OCI-LY3 (cell line): ENCODE measurements at regions not wholly inside any gene's neighbourhood (a gene's known extent, or its start where the extent isn't known, plus 50 kb on each side); places are given as distances from the start of the nearest gene placed in this dataset.

Experiments used
- H2AFZ ChIP-seq: fragments of 200-600, 300-600 bp; shearing (Covaris generic); 2 replicates; pipeline ENCODE4 v1.6.0; 2014; ENCODE audit warnings: antibody characterized with exemption, low read depth, low read length
- H3K27ac ChIP-seq: fragments of 200-600, 300-600 bp; sonication (generic); 2 replicates; pipeline ENCODE4 v1.5.1; 2014; ENCODE audit warnings: mild to moderate bottlenecking, low read length, moderate library complexity, mixed read lengths
- H3K27me3 ChIP-seq: fragments of 200-600, 300-600 bp; sonication (generic); 2 replicates; pipeline ENCODE4 v1.6.1; 2014; ENCODE audit warnings: low read depth, low read length, mixed read lengths
- H3K36me3 ChIP-seq: fragments of 200-600, 300-600 bp; sonication (generic); replicated peaks from 2 replicates; pipeline ENCODE3; 2014; ENCODE audit warnings: low read depth, low read length, mixed read lengths
- H3K4me1 ChIP-seq: fragments of 300-600, 200-600 bp; sonication (generic); 2 replicates; pipeline ENCODE4 v1.6.1; 2014; ENCODE audit warnings: low read length, mixed read lengths
- H3K4me2 ChIP-seq: fragments of 200-600, 300-600 bp; sonication (generic); 2 replicates; pipeline ENCODE4 v1.6.1; 2014; ENCODE audit warnings: low read length, mixed read lengths
- H3K4me3 ChIP-seq: fragments of 300-600, 200-600 bp; sonication (generic); 2 replicates; pipeline ENCODE4 v1.5.1; 2014; ENCODE audit warnings: antibody characterized with exemption, mild to moderate bottlenecking, low read length, moderate library complexity
- H3K79me2 ChIP-seq: fragments of 300-600, 200-600 bp; shearing (Covaris generic); 2 replicates; pipeline ENCODE4 v1.6.1; 2014; ENCODE audit warnings: mild to moderate bottlenecking, low read length, mixed read lengths
- H3K9ac ChIP-seq: fragments of 300-600, 200-600 bp; shearing (Covaris generic); 2 replicates; pipeline ENCODE4 v1.6.0; 2014; ENCODE audit warnings: mild to moderate bottlenecking, low read length, moderate library complexity
- H3K9me3 ChIP-seq: fragments of 200-600, 300-600 bp; shearing (Covaris generic); 2 replicates; pipeline ENCODE4 v1.6.1; 2014; ENCODE audit warnings: low read length, mixed read lengths; ENCODE audit not compliant: insufficient read depth
- H4K20me1 ChIP-seq: fragments of 200-600, 300-600 bp; sonication (generic); 2 replicates; pipeline ENCODE4 v1.6.1; 2016; ENCODE audit warnings: low read length, mixed read lengths; ENCODE audit not compliant: insufficient read depth
- CTCF ChIP-seq: fragments of 200-600, 300-600 bp; sonication (generic); IDR thresholded peaks from 2 replicates; pipeline ENCODE4 v1.5.1; 2014; ENCODE audit warnings: antibody characterized with exemption, low read length, low read depth
- EZH2phosphoT487 ChIP-seq: fragments of 200-600 bp; shearing (Covaris generic); IDR thresholded peaks from 2 replicates; pipeline ENCODE4 v1.6.1; 2018; ENCODE audit warnings: antibody characterized with exemption, mixed run types, low read depth

GRCh38 chr3:146747051-146747450, 141.9 kb upstream of the PLSCR5 start:
- Histone ChIP-seq H3K36me3 (no peaks in the 10 kb centered on the region), H3K4me1 (peaks cover 7% of the 10 kb centered on the region), H2AFZ (no peak overlapping the region), H3K79me2 (no peaks in the 10 kb centered on the region), H3K27me3 (no peaks in the 10 kb centered on the region), H3K9ac (no peak overlapping the region), H3K4me2 (no peak overlapping the region), H3K27ac (no peak overlapping the region), H4K20me1 (no peaks in the 10 kb centered on the region), H3K4me3 (no peak overlapping the region), H3K9me3 (no peaks in the 10 kb centered on the region)
- no peak for TF ChIP-seq EZH2phosphoT487
- TF ChIP-seq CTCF = no peak

- no peaks in the 10 kb centered on the region for H3K27me3 ChIP-seq
- no peak overlapping the region for H3K27ac ChIP-seq
- no peaks in the 10 kb centered on the region for H3K36me3 ChIP-seq
- TF ChIP-seq EZH2phosphoT487 (no peak), CTCF (no peak)
- no peak overlapping the region for H3K4me2 ChIP-seq
- H3K9ac ChIP-seq = no peak overlapping the region
- H3K4me1 ChIP-seq = peaks cover 7% of the 10 kb centered on the region
- H3K79me2 ChIP-seq = no peaks in the 10 kb centered on the region
- no peak overlapping the region for H2AFZ ChIP-seq
- H3K9me3 ChIP-seq = no peaks in the 10 kb centered on the region
- no peaks in the 10 kb centered on the region for H4K20me1 ChIP-seq
- no peak overlapping the region for H3K4me3 ChIP-seq
Observed at GRCh38 chr3:146746190-146746589, 141.0 kb upstream of the PLSCR5 start.

- Histone ChIP-seq H3K4me2 (peak overlapping the region; percentile 52), H3K9ac (no peak overlapping the region), H3K79me2 (no peaks in the 10 kb centered on the region), H3K4me3 (no peak overlapping the region), H2AFZ (peak overlapping the region; percentile 81), H3K27ac (no peak overlapping the region), H3K36me3 (no peaks in the 10 kb centered on the region), H3K4me1 (peaks cover 8% of the 10 kb centered on the region), H3K27me3 (no peaks in the 10 kb centered on the region), H3K9me3 (no peaks in the 10 kb centered on the region), H4K20me1 (no peaks in the 10 kb centered on the region)
- no peak for TF ChIP-seq EZH2phosphoT487
- TF ChIP-seq CTCF = no peak
Observed at GRCh38 chr3:146739203-146739671, 134.1 kb upstream of the PLSCR5 start.

- Histone ChIP-seq H3K4me2 (no peak overlapping the region), H3K36me3 (no peaks in the 10 kb centered on the region), H3K9ac (no peak overlapping the region), H3K27me3 (no peaks in the 10 kb centered on the region), H3K27ac (no peak overlapping the region), H3K79me2 (no peaks in the 10 kb centered on the region), H3K4me3 (no peak overlapping the region), H3K4me1 (no peaks in the 10 kb centered on the region), H3K9me3 (no peaks in the 10 kb centered on the region), H2AFZ (no peak overlapping the region), H4K20me1 (no peaks in the 10 kb centered on the region)
- TF ChIP-seq EZH2phosphoT487 (no peak), CTCF (no peak)
Observed at GRCh38 chr3:146732325-146732724, 127.2 kb upstream of the PLSCR5 start.
